ENCODE measurements at regions not wholly inside any gene's neighbourhood (a gene's known extent, or its start where the extent isn't known, plus 50 kb on each side); places are given as distances from the start of the nearest gene placed in this dataset.

GRCh38 chr7:41481353-41481752 is 221.5 kb downstream of the INHBA start:
- TF ChIP-seq CTCF (IDR thresholded peaks at IDR 0.05) (no peak), POLR2A (IDR thresholded peaks at IDR 0.05) (no peak)

Measured in right lobe of liver (tissue), 4 donors.